IPS-18c (cell line): ENCODE measurements at regions not wholly inside any gene's neighbourhood (a gene's known extent, or its start where the extent isn't known, plus 50 kb on each side); places are given as distances from the start of the nearest gene placed in this dataset.
"Not testable (repeated sequence)": the region's sequence is repeated elsewhere in the genome, so short reads cannot be mapped to it uniquely, and the experiment has no call there.

Experiments used
- H3K4me3 ChIP-seq: 2 replicates; pipeline ENCODE4 v1.7.0; 2013; ENCODE audit warnings: low read depth, mild to moderate bottlenecking, low read length, moderate library complexity; ENCODE audit not compliant: insufficient read depth
- H3K9me3 ChIP-seq: one replicate; pipeline ENCODE4 v1.6.1; 2013; ENCODE audit warnings: mild to moderate bottlenecking, low read length, moderate library complexity; ENCODE audit not compliant: control insufficient read depth, insufficient read depth

DNA sequence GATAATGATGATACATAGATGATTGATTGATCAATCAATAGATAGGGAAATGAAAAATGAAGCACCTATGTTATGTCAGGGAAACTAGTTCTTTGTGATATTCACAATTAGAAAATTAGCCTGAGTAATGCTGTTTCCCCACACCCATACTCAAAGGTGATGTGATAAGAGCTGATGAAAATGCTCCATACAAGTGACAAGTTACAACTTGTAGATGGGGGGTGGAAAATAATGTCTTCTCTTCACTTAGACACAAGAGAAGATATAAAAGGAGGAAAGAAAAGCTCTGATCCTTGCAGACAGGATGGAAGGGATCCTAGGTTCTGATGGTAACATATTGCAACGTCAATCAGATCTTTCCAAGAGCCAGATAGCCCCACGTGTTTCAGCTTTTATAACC, 365.9 kb downstream of the AKAIN1 start:
- no peaks in the 10 kb centered on the region for H3K9me3 ChIP-seq

DNA sequence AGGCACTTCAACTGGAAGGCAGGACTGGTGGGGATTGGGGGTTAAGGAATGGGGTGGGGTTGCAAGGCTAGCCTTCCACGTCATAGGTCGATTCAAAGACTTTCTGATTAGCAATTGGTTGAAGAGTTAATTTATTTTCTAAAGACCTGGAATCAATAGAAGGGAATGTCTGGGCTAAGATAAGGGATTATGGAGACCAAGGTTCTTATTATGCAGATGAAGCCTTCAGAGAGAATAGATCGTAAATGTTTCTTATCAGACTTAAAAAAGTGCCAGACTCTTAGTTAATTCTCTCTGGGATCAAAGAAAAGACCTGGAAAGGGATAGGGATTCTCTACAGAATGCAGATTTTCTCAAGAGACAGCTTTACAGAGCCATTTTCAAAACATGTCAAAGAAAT, 368.0 kb upstream of the DLGAP1 start:
- Histone ChIP-seq H3K9me3 (no peaks in the 10 kb centered on the region), H3K4me3 (no peak overlapping the region)

More for the DNA sequence above, 365.9 kb downstream of the AKAIN1 start:
- no peak overlapping the region for H3K4me3 ChIP-seq

DNA sequence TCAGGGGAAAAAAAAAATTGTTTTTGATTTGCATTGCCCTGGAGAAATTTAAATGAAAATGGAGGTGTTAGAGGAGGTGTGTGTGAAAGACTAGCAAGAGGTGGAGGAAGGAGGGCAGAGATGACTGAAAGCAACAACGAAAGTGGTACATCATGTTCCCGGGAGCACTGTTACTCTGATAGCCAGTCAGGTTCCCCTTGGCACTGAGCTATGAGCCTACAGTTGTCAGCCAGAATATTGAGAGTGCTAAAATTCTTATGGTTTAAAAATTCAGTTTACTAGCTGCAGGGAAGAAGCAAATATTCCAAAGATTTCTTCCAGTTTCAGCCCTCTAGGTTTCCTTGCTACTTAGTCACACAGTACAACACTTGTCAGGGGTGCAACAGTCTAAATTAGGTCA, 366.7 kb upstream of the DLGAP1 start:
- H3K4me3 ChIP-seq = no peak overlapping the region
- H3K9me3 ChIP-seq = no peaks in the 10 kb centered on the region

DNA sequence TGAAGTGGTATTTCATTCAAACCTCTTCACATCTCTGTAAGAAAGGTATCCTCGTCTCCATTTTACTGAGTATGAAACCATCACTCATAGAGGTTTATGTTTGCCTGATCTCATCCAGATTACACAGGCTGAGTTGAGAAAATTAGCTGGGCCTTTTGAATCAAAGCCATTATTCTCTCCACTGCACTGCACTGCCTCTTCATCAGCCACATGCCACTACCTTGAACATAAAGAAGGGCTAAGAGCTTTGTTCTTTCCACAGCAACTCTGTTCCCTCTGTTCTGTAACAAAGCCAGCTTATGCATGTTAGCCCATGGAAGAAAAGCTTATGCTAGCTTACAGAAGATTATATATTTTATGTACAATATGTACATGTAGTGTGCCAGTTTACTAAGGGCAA, 362.6 kb upstream of the DLGAP1 start:
- Histone ChIP-seq H3K4me3 (no peak overlapping the region), H3K9me3 (no peaks in the 10 kb centered on the region)

DNA sequence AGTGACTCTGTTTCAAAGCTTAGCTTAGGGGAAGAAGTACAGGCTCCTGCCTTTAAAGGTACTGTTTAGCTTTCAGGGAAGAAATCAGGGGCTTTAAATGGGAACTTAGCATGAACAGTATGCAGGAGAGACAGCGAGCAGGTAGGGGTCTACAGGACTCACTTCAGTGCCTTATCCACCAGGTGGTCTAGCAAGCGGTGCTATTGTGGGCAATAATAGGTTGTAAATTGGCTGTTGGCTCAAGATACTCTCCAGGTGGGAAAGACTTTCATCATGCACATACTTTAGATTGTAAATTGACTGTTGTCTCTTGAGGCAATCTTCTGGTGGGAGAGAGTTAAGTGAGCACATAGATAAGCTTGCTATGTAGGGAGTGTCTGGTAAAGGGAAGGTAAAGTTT, 358.6 kb upstream of the DLGAP1 start:
- Histone ChIP-seq H3K4me3 (no peak overlapping the region), H3K9me3 (no peaks in the 10 kb centered on the region)

DNA sequence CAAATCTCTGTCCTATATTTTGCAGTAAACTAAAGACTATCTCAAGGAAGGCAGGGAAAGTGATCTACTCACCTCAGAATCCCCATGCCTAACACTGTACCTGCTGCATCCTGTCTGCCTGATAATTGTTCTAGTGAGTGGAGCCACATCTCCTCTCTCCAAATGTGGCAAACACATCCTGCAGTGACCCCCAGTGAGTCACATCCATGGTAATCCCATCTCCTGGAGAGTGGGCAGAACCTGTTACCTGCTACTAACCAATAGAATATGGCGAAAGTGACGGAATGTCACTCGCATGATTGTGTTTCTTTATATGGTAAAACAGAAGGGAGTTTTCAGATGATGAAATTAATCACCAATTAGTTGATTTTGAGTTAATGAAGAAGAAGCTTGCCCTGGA, 353.8 kb upstream of the DLGAP1 start:
- Histone ChIP-seq H3K4me3 (no peak overlapping the region), H3K9me3 (no peaks in the 10 kb centered on the region)

DNA sequence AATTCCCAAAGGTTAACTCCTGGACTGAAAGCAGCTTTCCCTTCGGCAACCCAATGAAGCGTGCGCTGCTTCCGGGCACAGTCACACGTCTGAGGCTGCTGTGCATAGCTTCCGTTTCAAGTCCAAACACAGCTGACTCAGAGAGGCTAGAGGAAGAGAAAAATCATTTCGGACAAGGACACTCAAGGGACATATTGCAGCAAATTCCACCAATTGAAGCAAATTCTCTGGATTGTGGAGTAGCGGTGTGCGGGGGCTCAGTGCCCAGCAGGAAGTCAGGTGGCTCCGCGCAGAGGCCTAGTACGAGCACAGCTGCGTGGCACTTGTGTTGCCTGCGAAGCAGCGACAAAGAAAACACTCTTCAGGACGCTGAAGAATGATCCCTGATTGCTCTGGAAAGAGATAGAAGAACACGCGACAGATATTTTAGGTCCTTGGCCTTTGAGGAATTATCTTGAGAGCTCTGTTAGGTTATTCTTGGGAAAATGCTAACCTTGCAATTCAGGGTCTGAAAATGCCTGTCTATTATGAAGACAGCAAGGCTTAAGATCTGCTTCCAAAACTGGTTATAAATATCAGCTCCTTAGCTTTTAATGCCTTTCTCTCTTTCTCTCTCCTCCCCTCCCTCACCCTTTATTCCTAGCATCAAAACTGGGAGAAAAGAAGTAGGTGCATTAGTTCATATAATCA, 352.6 kb upstream of the DLGAP1 start:
- Histone ChIP-seq H3K9me3 (no peaks in the 10 kb centered on the region), H3K4me3 (no peak overlapping the region)

DNA sequence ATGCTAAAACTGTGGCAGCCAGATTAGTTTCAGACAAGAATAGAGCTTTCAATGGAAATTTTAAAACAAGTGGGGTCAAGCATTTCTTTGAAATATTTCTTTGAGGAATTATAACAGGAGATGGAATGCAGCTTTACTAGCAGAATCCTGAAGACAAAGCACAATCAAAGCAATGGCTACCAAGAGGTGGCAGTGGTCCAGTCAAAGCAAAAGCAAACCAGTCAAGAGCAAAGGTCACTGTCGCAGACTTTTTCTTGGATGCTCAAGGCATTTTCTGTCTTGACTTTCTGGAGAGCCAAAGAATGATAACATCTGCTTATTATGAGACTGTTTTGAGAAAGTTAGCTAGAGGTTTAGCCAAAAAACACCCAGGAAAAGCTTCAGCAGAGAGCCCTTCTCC, 351.2 kb upstream of the DLGAP1 start:
- H3K4me3 ChIP-seq = no peak overlapping the region

DNA sequence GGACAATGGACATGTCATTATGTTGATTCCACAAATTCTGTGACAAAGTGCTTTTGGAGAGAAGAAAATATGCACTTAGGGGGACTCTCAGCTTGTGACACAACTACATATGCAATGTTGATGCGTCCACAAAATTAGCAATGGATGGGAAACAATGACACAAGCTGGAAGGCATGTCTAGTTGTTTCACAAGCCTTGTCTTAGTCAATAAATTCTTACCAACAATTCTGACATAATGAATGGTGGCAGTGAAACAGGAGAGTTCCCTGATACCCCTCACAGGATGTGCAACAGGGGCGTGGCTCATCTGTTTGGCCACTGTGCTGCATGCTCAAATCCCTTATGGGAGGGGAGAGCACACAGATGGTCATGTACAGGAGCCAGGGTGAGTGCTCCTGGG, 347.2 kb upstream of the DLGAP1 start:
- no peaks in the 10 kb centered on the region for H3K9me3 ChIP-seq
- H3K4me3 ChIP-seq = no peak overlapping the region

More for the DNA sequence above, 351.2 kb upstream of the DLGAP1 start:
- H3K9me3 ChIP-seq = no peaks in the 10 kb centered on the region

DNA sequence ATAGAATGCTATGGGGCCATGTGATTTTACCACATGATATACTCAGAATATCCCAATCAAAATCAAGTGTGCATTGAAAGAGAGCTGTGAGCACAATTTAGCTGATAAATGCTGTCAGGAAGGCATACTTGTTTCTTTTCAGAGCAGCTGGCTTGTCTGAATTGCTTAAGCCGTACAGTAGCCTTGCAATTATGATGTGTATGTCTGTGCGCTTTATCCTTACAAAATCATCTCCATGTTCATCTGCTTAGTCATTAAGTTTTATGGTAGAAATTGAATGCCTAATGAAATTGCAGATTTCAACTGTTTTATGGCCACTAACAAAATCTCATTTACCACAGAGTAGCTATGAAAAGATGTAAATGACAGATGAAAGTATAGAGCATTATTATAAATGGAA, 346.0 kb upstream of the DLGAP1 start:
- Histone ChIP-seq H3K9me3 (no peaks in the 10 kb centered on the region), H3K4me3 (no peak overlapping the region)

DNA sequence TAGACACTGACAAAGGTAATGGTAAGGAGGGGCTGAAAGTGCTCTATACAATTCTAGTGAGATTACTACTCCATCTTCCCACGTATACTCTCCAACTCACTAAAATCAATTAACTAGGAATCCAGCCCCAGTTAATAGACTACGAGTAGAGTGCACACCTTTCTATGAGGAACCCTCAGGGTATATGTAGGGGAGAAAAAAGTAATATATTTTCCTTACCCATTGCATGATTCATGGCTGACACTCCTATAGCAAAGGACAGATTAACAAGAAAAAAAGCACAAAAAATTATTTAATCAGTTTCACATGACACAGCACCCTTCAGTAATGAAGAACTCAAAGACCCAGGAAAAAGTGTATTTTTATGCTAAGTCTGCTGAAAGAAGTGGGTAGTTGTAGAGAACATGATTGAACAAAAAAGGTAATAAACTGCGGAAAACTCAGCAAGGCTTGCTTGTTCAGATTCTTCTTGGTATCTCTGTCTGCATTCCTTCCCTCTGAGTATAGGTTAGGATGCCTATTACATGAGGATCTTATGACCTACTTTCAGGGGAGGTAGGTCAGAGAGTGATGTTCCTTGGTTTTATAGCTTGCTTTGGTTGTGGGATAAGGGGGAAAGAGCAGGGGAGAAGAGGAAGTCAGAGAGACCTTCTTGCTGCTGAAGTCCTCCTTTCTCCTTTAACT, 342.0 kb upstream of the DLGAP1 start:
- H3K9me3 ChIP-seq = no peaks in the 10 kb centered on the region
- no peak overlapping the region for H3K4me3 ChIP-seq

DNA sequence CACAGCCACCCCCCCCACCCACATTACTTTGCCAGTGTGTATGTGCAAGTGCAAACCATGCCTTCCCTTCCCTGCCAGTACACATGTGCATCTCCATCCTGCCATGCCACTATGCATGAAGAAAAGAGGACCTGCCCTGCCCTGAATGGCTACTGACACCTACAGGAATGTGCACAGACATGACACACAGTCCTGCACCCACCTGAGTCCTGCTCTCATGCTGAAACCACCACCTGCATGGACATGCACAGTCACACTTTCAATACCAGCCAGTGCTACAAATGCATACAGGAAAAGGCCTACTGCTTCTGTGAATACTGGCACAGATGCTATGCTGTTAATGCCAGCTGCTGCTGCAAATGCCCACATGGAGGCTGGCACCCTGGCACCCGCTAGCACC, 334.4 kb upstream of the DLGAP1 start:
- Histone ChIP-seq H3K9me3 (no peaks in the 10 kb centered on the region), H3K4me3 (no peak overlapping the region)

DNA sequence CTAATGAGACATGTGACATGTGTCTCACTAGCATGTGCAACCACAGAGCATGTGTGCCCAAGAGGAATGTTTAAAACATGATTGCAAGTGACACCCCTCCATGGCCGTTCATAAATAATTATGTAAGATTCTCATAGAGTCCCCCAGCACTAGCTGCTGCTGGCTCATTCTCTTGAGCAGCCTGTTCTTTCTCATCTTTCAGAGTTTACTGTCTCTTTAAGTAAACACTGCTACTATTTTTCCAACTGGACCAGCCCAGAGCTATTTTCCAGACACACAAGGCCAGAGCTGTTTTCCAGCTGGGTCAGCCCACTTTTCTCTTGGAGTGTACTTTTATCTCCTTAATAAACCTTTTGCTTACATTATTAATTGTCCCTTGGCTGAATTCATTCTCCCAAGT, 326.8 kb upstream of the DLGAP1 start:
- Histone ChIP-seq H3K9me3 (no peaks in the 10 kb centered on the region), H3K4me3 (no peak overlapping the region)

DNA sequence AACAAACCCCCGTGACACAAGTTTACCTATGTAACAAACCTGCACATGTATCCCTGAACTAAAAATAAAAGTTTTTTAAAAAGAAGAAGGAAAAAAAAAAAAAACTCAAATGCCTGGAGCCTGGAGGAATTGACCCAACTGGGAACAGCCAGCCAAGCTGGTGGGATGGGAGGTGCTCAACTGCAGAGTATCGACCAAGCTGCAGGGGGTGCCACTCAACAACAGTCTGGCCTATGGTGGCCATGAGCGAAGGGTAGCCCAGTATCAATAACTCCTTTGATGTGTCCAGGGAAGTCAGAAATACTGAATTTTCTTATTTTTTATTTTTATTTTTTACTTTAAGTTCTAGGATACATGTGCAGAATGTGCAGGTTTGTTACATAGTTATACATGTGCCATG, 310.3 kb upstream of the DLGAP1 start:
- no peak overlapping the region for H3K4me3 ChIP-seq
- H3K9me3 ChIP-seq = no peaks in the 10 kb centered on the region

DNA sequence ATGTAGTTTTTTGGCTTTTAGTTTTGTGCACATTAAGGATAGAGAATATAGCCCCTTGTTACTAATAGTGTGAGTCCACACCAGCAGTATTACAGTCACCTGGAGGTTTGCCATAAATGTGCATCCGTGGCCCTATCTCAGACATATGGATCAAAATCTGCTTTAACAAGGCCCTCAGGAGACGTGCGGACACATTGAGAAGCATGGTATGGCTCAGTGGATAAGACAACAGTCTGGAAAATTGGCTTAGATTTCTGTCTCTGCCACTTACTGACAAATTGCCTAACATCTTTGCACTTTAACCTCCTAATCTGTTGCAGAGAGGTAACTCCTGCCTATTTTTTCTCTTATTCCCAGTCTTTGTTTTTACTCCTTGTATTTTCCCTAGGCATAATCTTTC, 307.2 kb upstream of the DLGAP1 start:
- Histone ChIP-seq H3K4me3 (no peak overlapping the region), H3K9me3 (no peaks in the 10 kb centered on the region)

DNA sequence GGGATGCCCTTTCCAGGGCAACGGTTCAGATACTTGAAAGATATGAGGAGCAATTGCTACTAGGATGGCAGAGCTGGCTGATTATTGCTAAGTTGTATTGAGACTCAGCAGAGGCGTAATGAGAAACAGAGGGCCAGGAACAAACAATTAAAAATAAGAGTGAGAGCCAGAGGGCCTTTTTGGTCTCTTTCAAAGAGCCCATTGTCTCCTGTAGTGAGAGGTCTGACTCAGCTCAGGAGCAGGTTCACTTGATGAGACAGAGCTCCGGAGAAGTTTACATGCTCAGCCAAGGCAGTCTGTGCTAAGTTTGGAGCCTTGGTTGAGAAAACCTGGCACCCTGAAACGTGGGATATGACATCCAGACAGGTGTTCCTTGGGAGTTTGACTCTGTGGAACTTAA, 303.9 kb upstream of the DLGAP1 start:
- Histone ChIP-seq H3K9me3 (no peaks in the 10 kb centered on the region), H3K4me3 (no peak overlapping the region)

DNA sequence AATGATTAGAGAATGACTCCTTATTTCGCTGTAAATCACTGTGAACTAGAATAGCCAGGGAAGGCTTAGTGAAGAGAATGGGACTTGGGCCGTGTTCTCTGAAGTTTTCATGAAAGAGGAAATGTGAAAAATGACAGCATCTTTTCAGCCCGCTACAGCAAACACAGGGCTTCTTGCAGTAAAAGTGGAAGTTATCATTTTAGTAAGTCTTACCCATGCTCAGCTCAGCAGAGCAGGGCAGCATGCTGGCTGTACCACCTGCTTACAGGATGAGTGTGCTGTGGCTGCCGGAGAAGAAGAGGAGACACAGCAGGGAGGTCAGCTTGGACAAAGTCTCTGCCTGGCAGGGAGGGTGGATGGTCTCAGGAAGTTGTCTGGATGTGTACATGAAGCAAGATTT, 300.7 kb upstream of the DLGAP1 start:
- H3K9me3 ChIP-seq = no peaks in the 10 kb centered on the region

DNA sequence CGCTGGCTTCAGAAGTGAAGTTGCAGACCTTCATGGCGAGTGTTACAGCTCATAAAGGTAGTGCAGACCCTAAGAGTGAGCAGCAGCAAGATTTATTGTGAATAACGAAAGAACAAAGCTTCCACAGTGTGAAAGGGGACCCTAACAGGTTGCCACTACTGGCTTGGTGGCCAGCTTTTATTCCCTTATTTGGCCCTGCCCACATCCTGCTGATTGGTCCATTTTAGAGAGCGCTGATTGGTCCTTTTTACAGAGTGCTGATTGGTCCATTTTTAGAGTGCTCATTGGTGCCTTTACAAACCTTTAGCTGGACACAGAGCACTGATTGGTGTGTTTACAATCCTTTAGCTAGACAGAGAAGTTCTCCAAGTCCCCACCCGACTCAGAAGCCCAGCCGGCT, 298.0 kb upstream of the DLGAP1 start:
- not testable (repeated sequence) for H3K9me3 ChIP-seq

More for the DNA sequence above, 300.7 kb upstream of the DLGAP1 start:
- no peak overlapping the region for H3K4me3 ChIP-seq

DNA sequence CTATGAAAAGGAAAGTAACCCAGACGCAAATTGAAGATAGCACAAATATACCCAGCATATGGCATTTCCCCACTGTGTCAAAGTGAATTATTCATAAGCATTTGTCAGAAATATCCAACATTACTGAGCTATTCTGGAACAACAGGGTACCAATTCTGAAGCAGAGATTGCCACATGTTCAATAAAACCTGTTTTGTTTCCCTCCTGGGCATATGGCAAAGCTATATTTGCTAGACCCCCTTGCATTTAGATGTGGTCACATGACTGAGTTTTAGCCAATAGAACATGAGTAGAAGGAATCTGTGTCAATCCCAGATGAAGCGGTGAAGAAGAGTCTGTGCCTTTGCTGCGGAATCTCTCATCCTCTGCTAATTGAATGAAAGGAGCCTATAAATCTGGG, 296.4 kb upstream of the DLGAP1 start:
- Histone ChIP-seq H3K9me3 (no peaks in the 10 kb centered on the region), H3K4me3 (no peak overlapping the region)

More for the DNA sequence above, 298.0 kb upstream of the DLGAP1 start:
- not testable (repeated sequence) for H3K4me3 ChIP-seq
